SK-N-SH treated with all-trans-retinoic acid at 6 μM for 48 hours (cell line): ENCODE measurements at regions not wholly inside any gene's neighbourhood (a gene's known extent, or its start where the extent isn't known, plus 50 kb on each side); places are given as distances from the start of the nearest gene placed in this dataset.

Source experiments
- CREB5 ChIP-seq: fragments of 250-450 bp; sonication (Bioruptor Pico); IDR thresholded peaks from 2 replicates; pipeline ENCODE4 v1.5.1; 2020; ENCODE audit warnings: low read depth, mild to moderate bottlenecking, moderate library complexity
- CSDC2 ChIP-seq: fragments of 250-450 bp; sonication (Bioruptor Pico); IDR thresholded peaks from 2 replicates; pipeline ENCODE4 v1.5.0; 2020; ENCODE audit warnings: mild to moderate bottlenecking, moderate library complexity
- OSR1 ChIP-seq: fragments of 250-450 bp; sonication (Bioruptor Pico); IDR thresholded peaks from 2 replicates; pipeline ENCODE4 v1.8.0; 2022; ENCODE audit warnings: moderate library complexity, mild to moderate bottlenecking, inconsistent platforms
- PATZ1 ChIP-seq: fragments of 250-450 bp; sonication (Bioruptor Pico); IDR thresholded peaks from 2 replicates; pipeline ENCODE4 v1.8.0; 2020; ENCODE audit warnings: mild to moderate bottlenecking, moderate library complexity, borderline replicate concordance
- RARB ChIP-seq: fragments of 250-450 bp; sonication (Bioruptor Pico); IDR thresholded peaks from 2 replicates; pipeline ENCODE4 v1.8.0; 2021; ENCODE audit warnings: mild to moderate bottlenecking, moderate library complexity
- TOX ChIP-seq: fragments of 250-450 bp; sonication (Bioruptor Pico); IDR thresholded peaks from 2 replicates; pipeline ENCODE4 v1.8.0; 2021; ENCODE audit warnings: mild to moderate bottlenecking, moderate library complexity, borderline replicate concordance
- ZFP30 ChIP-seq: fragments of 450-650 bp; formaldehyde crosslinking; IDR thresholded peaks from 2 replicates; pipeline ENCODE4 v1.5.0; 2022; ENCODE audit warnings: mild to moderate bottlenecking, moderate library complexity
- ZNF70 ChIP-seq: fragments of 450-650 bp; formaldehyde crosslinking; IDR thresholded peaks from 2 replicates; pipeline ENCODE4 v1.5.0; 2020; ENCODE audit warnings: mild to moderate bottlenecking, moderate library complexity

DNA sequence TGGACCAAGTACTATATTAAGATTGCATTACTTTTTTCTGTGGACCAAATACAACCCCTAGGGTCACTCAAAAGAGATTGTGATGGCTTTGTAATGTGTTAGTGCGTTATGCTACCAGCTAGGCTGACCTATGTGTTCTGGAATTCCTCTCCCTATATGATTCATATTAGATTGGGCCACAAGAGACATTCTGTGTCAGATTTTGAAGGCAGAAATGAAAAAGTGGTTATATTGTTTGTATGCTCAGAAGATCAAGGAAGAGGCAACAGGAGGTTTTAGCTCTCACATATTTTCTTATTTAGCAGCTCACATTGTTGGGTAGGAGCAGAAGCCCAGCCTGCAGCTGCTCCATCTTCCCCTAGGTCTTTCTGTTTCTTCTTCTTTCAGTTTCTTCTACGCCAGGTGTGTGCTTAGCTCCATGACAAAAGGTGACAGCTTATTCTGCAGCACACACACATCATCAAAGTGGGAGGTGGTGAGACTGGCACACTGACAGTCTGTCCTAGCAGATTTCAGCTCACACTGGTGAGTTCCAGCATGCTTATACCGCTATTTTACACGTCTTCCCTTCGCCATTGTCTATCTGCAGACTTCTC is 156.8 kb upstream of the UBE2E3 start:
- TF ChIP-seq PATZ1 = no peak
- no peak for TF ChIP-seq CREB5 (CRISPR knock-in tag)
- TF ChIP-seq ZFP30 = no peak
- TF ChIP-seq CSDC2 (CRISPR knock-in tag) = no peak
- no peak for TF ChIP-seq RARB (CRISPR knock-in tag)
- no peak for TF ChIP-seq TOX
- no peak for TF ChIP-seq ZNF70 (CRISPR knock-in tag)
- no peak for TF ChIP-seq OSR1 (CRISPR knock-in tag)
